Vagina (tissue), 2 donors: ENCODE measurements at regions not wholly inside any gene's neighbourhood (a gene's known extent, or its start where the extent isn't known, plus 50 kb on each side); places are given as distances from the start of the nearest gene placed in this dataset.

Source experiments
- DNase-seq, 2 donors: peaks; one replicate each; pipeline ENCODE4 v3.0.0-alpha.2; 2017; ENCODE audit errors: extremely low spot score in 2 of 2
- H3K27ac ChIP-seq: fragments of 200-600 bp; sonication (generic); one replicate; pipeline ENCODE4 v1.5.1; 2019
- H3K27me3 ChIP-seq: fragments of 200-600 bp; sonication (generic); one replicate; pipeline ENCODE4 v1.5.1; 2019
- H3K36me3 ChIP-seq, 2 donors: fragments of 200-600 bp; sonication (generic); one replicate each; pipeline ENCODE4 v1.5.1; 2017 to 2019
- H3K4me1 ChIP-seq: fragments of 200-600 bp; sonication (generic); one replicate; pipeline ENCODE4 v1.5.1; 2019
- H3K4me3 ChIP-seq, 2 donors: fragments of 200-600 bp; sonication (generic); 1 replicate in 1 of 2; 2 replicates in 1 of 2; pipeline ENCODE4 v1.5.1; 2016 to 2019
- H3K9me3 ChIP-seq: fragments of 200-600 bp; sonication (generic); one replicate; pipeline ENCODE4 v1.5.1; 2019
- CTCF ChIP-seq, 3 experiments: fragments of 450-650 bp in 2 of 3; fragments of 200-600 bp in 1 of 3; sonication (generic) in 1 of 3; IDR thresholded peaks; one replicate each; pipeline ENCODE4 v1.5.1; 2017 to 2019; ENCODE audit warnings: antibody characterized with exemption in 3 of 3, mild to moderate bottlenecking in 2 of 3, moderate library complexity in 2 of 3
- POLR2A ChIP-seq, 2 donors: fragments of 450-650 bp; IDR thresholded peaks; one replicate each; pipeline ENCODE4 v1.6.1; 2017; ENCODE audit warnings: antibody characterized with exemption in 2 of 2, mild to moderate bottlenecking in 2 of 2, moderate library complexity in 2 of 2
- POLR2AphosphoS5 ChIP-seq, 2 donors: sonication (generic); formaldehyde crosslinking; IDR thresholded peaks; one replicate each; pipeline ENCODE4 v1.9.0; 2017; ENCODE audit warnings: antibody characterized with exemption in 2 of 2, mild to moderate bottlenecking in 2 of 2, low read depth in 1 of 2; ENCODE audit not compliant: insufficient read depth in 1 of 2
- intact Hi-C: fragments of 100-400 bp; cut with DNase I; formaldehyde crosslinking; loops from one replicate; pipeline ENCODE4 v1.15.1; 2023

DNA sequence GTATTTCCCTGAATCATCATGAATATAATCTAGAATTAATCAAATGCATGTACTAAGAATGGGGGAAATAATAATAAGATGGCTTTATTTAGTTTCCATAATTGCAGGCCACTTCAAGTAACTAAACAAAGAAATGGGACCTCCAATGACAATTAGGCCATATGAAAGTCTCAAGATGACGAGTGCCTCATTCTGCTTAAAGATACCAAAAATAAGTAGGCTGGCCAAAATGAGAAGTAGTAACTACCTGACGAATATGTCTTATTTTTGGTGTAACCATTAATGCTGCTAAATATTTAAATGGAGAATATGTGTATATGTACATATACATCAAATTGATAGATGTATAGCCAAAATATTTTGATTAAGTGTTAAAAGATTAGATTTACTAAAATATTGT, 932.6 kb downstream of the EPHA3 start:
- no peaks in the 10 kb centered on the region for H3K27me3 ChIP-seq
- no peak for DNase-seq
- no peaks in the 10 kb centered on the region for H3K9me3 ChIP-seq
- intact Hi-C loops = no loop called here
- H3K36me3 ChIP-seq = no peaks in the 10 kb centered on the region
- no peak overlapping the region for H3K4me3 ChIP-seq
- no peak overlapping the region for H3K27ac ChIP-seq
- no peak for TF ChIP-seq POLR2AphosphoS5 (IDR thresholded peaks at IDR 0.05; ENCODE audit: insufficient read depth in 1 of 2, low read depth in 1 of 2)
- no peak for TF ChIP-seq CTCF (IDR thresholded peaks at IDR 0.05)
- TF ChIP-seq POLR2A (IDR thresholded peaks at IDR 0.05) = no peak
- H3K4me1 ChIP-seq = no peaks in the 10 kb centered on the region

DNA sequence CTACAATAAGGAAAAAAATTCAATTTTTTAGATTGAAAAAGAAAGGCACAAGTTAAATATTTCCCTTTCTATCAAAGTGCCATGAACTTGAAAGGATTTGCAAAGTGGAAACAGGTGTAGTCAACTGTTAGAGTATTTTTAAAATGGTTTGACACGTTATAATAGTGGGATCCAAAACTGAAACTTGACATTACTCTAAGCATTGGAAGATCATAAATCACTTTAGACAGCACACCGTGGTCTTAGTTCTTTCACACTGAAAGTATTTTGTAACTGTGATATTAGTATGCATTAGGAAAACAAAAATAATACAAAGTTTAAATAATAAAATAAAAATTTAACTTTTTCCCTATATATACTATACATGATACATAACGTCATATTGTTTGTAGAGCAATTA, 933.1 kb downstream of the EPHA3 start:
- intact Hi-C loops = no loop called here
- H3K4me1 ChIP-seq = no peaks in the 10 kb centered on the region
- H3K36me3 ChIP-seq = no peaks in the 10 kb centered on the region
- no peaks in the 10 kb centered on the region for H3K27me3 ChIP-seq
- no peak overlapping the region for H3K4me3 ChIP-seq
- no peak overlapping the region for H3K27ac ChIP-seq
- TF ChIP-seq CTCF (IDR thresholded peaks at IDR 0.05) = no peak
- TF ChIP-seq POLR2A (IDR thresholded peaks at IDR 0.05) = no peak
- TF ChIP-seq POLR2AphosphoS5 (IDR thresholded peaks at IDR 0.05; ENCODE audit: insufficient read depth in 1 of 2, low read depth in 1 of 2) = no peak
- DNase-seq = no peak
- no peaks in the 10 kb centered on the region for H3K9me3 ChIP-seq

DNA sequence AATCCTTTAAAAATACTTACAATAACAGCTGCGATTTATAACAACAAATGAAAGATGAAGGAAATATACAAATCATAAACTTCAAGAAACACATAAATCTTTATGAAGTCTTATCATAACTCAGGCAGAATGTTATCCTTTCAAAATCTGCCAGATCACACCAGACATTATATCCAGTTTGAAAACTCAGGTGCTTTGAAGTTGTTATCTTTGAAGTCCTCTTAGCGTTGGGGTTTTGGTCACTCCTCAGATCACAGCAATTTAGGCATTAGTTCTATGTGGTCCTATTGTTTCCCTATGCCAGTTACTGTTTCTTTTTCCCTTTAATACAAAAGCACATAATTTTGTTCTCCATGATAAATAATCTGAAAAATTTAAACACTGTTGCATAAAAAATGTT, 934.6 kb downstream of the EPHA3 start:
- Histone ChIP-seq H3K9me3 (no peaks in the 10 kb centered on the region), H3K4me3 (no peak overlapping the region), H3K27ac (no peak overlapping the region), H3K36me3 (no peaks in the 10 kb centered on the region), H3K4me1 (no peaks in the 10 kb centered on the region), H3K27me3 (no peaks in the 10 kb centered on the region)
- DNase-seq = no peak
- TF ChIP-seq POLR2AphosphoS5 (IDR thresholded peaks at IDR 0.05; ENCODE audit: insufficient read depth in 1 of 2, low read depth in 1 of 2) (no peak), POLR2A (IDR thresholded peaks at IDR 0.05) (no peak), CTCF (IDR thresholded peaks at IDR 0.05) (no peak)
- intact Hi-C loops = no loop called here

DNA sequence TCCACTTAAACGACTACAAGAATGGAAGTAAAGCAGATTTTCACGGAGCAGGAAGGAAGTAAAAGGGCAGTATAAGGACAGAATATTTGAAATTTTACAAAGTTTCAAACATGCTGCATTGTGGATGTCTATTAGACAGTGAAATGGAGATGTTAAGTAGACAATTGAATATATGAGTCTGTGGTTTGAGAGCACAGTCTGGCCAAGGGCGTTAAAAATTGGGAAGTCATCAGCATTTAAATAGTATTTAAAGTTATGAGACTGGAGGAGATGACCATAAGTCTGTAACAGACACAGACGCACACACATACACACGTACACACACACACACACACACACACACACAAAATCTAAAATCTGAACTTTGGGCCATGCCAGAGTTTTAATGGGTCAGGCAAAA, 935.9 kb downstream of the EPHA3 start:
- no peaks in the 10 kb centered on the region for H3K4me1 ChIP-seq
- H3K27ac ChIP-seq = no peak overlapping the region
- DNase-seq = no peak
- no peak for TF ChIP-seq POLR2AphosphoS5 (IDR thresholded peaks at IDR 0.05; ENCODE audit: insufficient read depth in 1 of 2, low read depth in 1 of 2)
- TF ChIP-seq CTCF (IDR thresholded peaks at IDR 0.05) = no peak
- no peak for TF ChIP-seq POLR2A (IDR thresholded peaks at IDR 0.05)
- H3K9me3 ChIP-seq = no peaks in the 10 kb centered on the region
- intact Hi-C loops = no loop called here
- H3K4me3 ChIP-seq = no peak overlapping the region
- H3K36me3 ChIP-seq = no peaks in the 10 kb centered on the region
- no peaks in the 10 kb centered on the region for H3K27me3 ChIP-seq

DNA sequence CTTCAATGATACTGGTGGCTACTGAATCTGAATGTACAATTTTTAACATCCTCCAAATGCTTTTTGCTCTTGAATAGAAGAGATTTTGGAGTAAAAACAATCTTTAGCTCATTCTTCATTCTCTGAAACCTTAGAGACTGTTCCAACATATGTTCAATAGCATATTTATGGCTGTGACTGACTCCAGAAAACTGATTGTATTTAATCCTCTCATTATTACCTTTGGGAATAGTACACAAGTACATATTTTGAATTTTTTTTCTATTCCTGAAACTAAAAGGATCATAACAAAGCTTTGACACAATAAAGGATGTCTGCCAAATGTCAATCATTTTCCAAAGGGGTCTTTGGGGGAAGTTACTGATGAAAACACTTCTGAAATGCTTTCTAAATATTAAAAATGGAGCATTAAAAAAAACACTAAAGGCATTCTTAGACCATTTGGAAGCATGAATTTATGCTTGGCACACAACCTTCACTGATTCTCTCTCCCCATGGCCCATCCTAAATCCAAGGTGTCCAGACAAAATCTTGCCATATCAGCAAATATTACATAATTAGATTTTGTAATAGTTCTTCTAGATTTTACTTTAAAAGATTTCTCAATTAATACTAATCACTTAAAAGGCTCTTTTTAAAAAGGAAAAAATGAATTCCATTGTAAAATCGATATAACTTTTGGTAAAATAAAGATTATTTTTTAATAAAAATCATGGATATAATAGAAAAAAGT, 936.8 kb downstream of the EPHA3 start:
- no peak for TF ChIP-seq POLR2AphosphoS5 (IDR thresholded peaks at IDR 0.05; ENCODE audit: insufficient read depth in 1 of 2, low read depth in 1 of 2)
- TF ChIP-seq POLR2A (IDR thresholded peaks at IDR 0.05) = no peak
- no peak for TF ChIP-seq CTCF (IDR thresholded peaks at IDR 0.05)
- DNase-seq = no peak
- Histone ChIP-seq H3K27ac (no peak overlapping the region), H3K4me1 (no peaks in the 10 kb centered on the region), H3K9me3 (no peaks in the 10 kb centered on the region), H3K4me3 (no peak overlapping the region), H3K27me3 (no peaks in the 10 kb centered on the region), H3K36me3 (no peaks in the 10 kb centered on the region)
- intact Hi-C loops = no loop called here
